Prostate gland (tissue), 2 donors: ENCODE measurements at regions not wholly inside any gene's neighbourhood (a gene's known extent, or its start where the extent isn't known, plus 50 kb on each side); places are given as distances from the start of the nearest gene placed in this dataset.

Source experiments
- DNase-seq: peaks from one replicate; pipeline ENCODE4 v3.0.0-alpha.2; 2019; ENCODE audit warnings: low spot score
- H3K27ac ChIP-seq, 2 donors: fragments of 200-600 bp; sonication (generic); 2 replicates each; pipeline ENCODE4 v1.5.1; 2017 to 2019
- H3K27me3 ChIP-seq: fragments of 200-600 bp; sonication (generic); replicated peaks from 2 replicates; pipeline ENCODE4 v1.5.1; 2019; ENCODE audit not compliant: insufficient read depth
- H3K36me3 ChIP-seq, 2 donors: fragments of 200-600 bp; sonication (generic); 1 replicate in 1 of 2; 2 replicates in 1 of 2; pipeline versions ENCODE4 v1.5.1 to v1.8.1; 2017 to 2019
- H3K4me1 ChIP-seq: fragments of 200-600 bp; sonication (generic); replicated peaks from 2 replicates; pipeline ENCODE4 v1.5.1; 2019
- H3K4me3 ChIP-seq, 2 donors: fragments of 200-600 bp; sonication (generic); 2 replicates each; pipeline ENCODE4 v1.5.1; 2017 to 2019
- H3K9me3 ChIP-seq: fragments of 200-600 bp; sonication (generic); 2 replicates; pipeline ENCODE4 v1.5.1; 2017
- CTCF ChIP-seq, 4 experiments: fragments of 200-600 bp in 2 of 4; fragments of 450-650 bp in 2 of 4; sonication (generic) in 2 of 4; IDR thresholded peaks; 1 replicate in 3 of 4; 2 replicates in 1 of 4; pipeline ENCODE4 v1.5.1; 2016 to 2019; ENCODE audit warnings: antibody characterized with exemption in 4 of 4, mild to moderate bottlenecking in 2 of 4, moderate library complexity in 2 of 4
- POLR2A ChIP-seq: fragments of 450-650 bp; IDR thresholded peaks from one replicate; pipeline ENCODE4 v1.6.1; 2016; ENCODE audit warnings: antibody characterized with exemption, mild to moderate bottlenecking
- POLR2AphosphoS5 ChIP-seq: sonication (generic); formaldehyde crosslinking; IDR thresholded peaks from one replicate; pipeline ENCODE4 v1.6.1; 2017; ENCODE audit warnings: antibody characterized with exemption
- WGBS: methylation state at CpG from one replicate; pipeline ENCODE4 v1.1.5; 2018; 5-methylcytosine and 5-hydroxymethylcytosine counted together
- intact Hi-C: fragments of 100-400 bp; cut with DNase I; formaldehyde crosslinking; loops from one replicate; pipeline ENCODE4 v1.14.2; 2022

GRCh38 chr13:73401769-73402168, 343.0 kb downstream of the KLF5 start:
- 75% methylated on average over 2 of the region's 2 CpGs for WGBS
- Histone ChIP-seq H3K4me1 (peaks cover 4% of the 10 kb centered on the region), H3K36me3 (no peaks in the 10 kb centered on the region), H3K9me3 (no peaks in the 10 kb centered on the region), H3K4me3 (no peak overlapping the region), H3K27ac (no peak overlapping the region), H3K27me3 (no peaks in the 10 kb centered on the region)
- no peak for DNase-seq
- TF ChIP-seq POLR2A = no peak
- no peak for TF ChIP-seq CTCF (IDR thresholded peaks at IDR 0.05)
- intact Hi-C loops = no loop called here

- Histone ChIP-seq H3K27ac (peak overlapping the region; percentile 22 to 56), H3K36me3 (no peaks in the 10 kb centered on the region), H3K4me3 (no peak overlapping the region), H3K27me3 (no peaks in the 10 kb centered on the region), H3K4me1 (peaks cover 4% of the 10 kb centered on the region), H3K9me3 (no peaks in the 10 kb centered on the region)
- intact Hi-C loops = no loop called here
- TF ChIP-seq CTCF (IDR thresholded peaks at IDR 0.05) (no peak), POLR2AphosphoS5 (peak; percentile 77)
- DNase-seq = peak; percentile 74
- whole genome bisulfite sequencing = 57% methylated on average over 10 of the region's 10 CpGs
These were observed 340.8 kb downstream of the KLF5 start for GRCh38 chr13:73399347-73400216.

GRCh38 chr13:73397496-73398305, 338.9 kb downstream of the KLF5 start:
- Histone ChIP-seq H3K27me3 (no peaks in the 10 kb centered on the region), H3K36me3 (no peaks in the 10 kb centered on the region), H3K27ac (peak overlapping the region in 1 of 2 donors; percentile 17), H3K4me1 (peaks cover 4% of the 10 kb centered on the region), H3K9me3 (no peaks in the 10 kb centered on the region), H3K4me3 (no peak overlapping the region)
- DNase-seq = no peak
- TF ChIP-seq POLR2AphosphoS5 (no peak), POLR2A (no peak), CTCF (IDR thresholded peaks at IDR 0.05) (no peak)
- intact Hi-C loops = no loop called here
- WGBS = 35% methylated on average over 8 of the region's 8 CpGs

- TF ChIP-seq POLR2AphosphoS5 = no peak
- TF ChIP-seq POLR2A = no peak
- no peak for TF ChIP-seq CTCF (IDR thresholded peaks at IDR 0.05)
- Histone ChIP-seq H3K36me3 (no peaks in the 10 kb centered on the region), H3K27me3 (no peaks in the 10 kb centered on the region), H3K4me3 (no peak overlapping the region), H3K27ac (no peak overlapping the region), H3K4me1 (peaks cover 4% of the 10 kb centered on the region), H3K9me3 (no peaks in the 10 kb centered on the region)
- intact Hi-C loops = no loop called here
- DNase-seq = no peak
These were observed 335.3 kb downstream of the KLF5 start for GRCh38 chr13:73394066-73394465.
